Epidermal melanocyte (primary cell): ENCODE measurements at regions not wholly inside any gene's neighbourhood (a gene's known extent, or its start where the extent isn't known, plus 50 kb on each side); places are given as distances from the start of the nearest gene placed in this dataset.

Source experiments
- DNase-seq: peaks from one replicate; pipeline ENCODE4 v3.0.0; 2011; ENCODE audit warnings: low spot score; ENCODE audit not compliant: insufficient read length

GRCh38 chr4:71240094-71240493 lies 98.7 kb upstream of the SLC4A4 start:
- DNase-seq, result no peak

GRCh38 chr4:71241501-71242288 lies 97.1 kb upstream of the SLC4A4 start:
- no peak for DNase-seq

GRCh38 chr4:71243091-71243833 lies 95.6 kb upstream of the SLC4A4 start:
- no peak for DNase-seq

DNA sequence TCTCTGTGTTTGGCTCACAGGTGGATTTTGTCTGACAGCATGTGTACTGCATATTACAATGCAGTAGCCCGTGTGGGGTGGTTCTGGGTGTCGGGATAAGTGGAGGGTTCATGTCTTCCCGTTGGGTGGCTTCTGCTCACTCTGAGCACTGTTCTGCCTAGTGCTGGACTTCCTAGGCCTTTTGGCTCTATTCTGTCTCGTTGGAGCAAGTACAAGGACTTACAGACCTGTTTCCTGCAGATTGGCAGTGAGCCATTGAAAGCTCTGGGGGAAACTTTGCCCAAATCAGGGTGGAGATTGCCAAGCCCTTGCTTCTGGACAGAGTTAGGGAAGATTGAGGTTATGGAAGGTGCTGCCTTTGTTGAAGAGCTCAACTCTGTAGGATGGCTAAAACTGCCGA lies 91.1 kb upstream of the SLC4A4 start:
- no peak for DNase-seq

GRCh38 chr4:71251261-71251660 lies 87.6 kb upstream of the SLC4A4 start:
- no peak for DNase-seq

- no peak for DNase-seq
Measured at GRCh38 chr4:71253545-71253944, 85.3 kb upstream of the SLC4A4 start.

DNA sequence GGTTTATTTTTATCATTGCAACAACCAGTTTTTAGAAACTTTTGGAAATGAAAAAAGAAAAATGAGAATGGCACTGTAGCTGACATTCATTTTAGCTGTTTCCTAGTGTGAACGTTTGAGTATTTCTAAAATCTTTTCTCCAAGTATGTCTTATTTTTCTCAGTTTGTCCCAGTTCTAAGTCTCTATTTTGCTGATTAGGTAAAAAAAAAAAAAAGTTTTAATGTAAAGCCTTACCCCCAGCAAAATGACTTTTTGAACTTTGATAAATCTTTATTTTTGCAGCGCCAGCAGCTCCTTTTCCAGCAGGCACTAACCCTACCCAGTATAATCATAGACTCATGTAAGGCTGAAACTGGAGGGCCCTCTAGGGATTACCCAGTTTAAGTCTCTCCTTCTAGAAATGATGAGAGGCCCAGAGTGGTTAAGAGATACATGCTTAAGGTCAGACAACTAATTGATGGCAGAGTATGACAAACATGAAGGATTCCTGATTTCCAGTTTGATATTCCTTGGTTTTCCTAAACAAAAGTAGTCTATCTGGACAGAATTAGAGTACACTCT lies 84.3 kb upstream of the SLC4A4 start:
- no peak for DNase-seq

GRCh38 chr4:71255976-71256375 lies 82.8 kb upstream of the SLC4A4 start:
- DNase-seq, result no peak

- DNase-seq, result no peak
Measured at GRCh38 chr4:71257761-71258160, 81.1 kb upstream of the SLC4A4 start.

- no peak for DNase-seq
Measured at GRCh38 chr4:71258323-71258722, 80.5 kb upstream of the SLC4A4 start.

DNA sequence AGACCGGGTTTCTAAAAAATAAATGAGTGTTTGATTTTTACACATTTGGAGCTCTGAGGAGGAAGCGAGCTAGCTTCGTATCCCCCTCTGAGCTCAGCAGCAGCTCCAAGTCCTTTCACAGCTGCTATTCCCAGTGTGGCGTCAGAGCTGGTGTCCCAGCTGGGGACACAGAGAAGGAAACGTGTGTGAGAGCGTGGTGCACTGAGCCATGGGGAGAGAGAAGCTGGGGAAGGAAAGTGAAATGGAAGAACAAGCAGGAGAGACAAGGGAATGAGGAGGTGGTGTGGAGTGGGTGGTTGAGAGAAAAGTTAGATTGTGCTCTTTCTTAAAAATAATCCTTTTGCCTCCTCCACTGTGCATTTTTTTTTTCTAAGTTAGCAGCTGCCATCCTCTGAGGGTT lies 79.5 kb upstream of the SLC4A4 start:
- DNase-seq, result no peak

DNA sequence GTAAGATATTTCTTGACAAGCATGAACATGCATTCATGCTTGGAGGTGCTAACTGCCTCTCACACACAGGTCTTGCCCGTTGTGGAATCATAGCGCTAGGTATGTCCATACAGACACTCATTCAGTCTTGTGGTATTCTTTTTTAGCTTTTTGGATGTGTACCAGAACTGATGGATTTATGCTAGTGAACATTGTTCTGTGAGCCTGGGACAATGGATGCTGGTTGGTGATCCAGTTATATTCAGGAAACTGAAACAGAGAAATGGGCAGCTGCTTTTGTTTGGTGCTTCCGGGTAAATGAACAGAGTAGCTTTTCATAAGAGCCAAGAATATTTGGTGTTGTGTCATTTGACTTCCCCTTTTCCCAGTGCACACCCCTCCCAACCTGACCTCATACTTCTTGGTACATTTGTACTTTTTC lies 78.9 kb upstream of the SLC4A4 start:
- DNase-seq, result no peak

GRCh38 chr4:71260544-71260943 lies 78.3 kb upstream of the SLC4A4 start:
- DNase-seq, result no peak

GRCh38 chr4:71261001-71261400 lies 77.8 kb upstream of the SLC4A4 start:
- DNase-seq, result no peak

DNA sequence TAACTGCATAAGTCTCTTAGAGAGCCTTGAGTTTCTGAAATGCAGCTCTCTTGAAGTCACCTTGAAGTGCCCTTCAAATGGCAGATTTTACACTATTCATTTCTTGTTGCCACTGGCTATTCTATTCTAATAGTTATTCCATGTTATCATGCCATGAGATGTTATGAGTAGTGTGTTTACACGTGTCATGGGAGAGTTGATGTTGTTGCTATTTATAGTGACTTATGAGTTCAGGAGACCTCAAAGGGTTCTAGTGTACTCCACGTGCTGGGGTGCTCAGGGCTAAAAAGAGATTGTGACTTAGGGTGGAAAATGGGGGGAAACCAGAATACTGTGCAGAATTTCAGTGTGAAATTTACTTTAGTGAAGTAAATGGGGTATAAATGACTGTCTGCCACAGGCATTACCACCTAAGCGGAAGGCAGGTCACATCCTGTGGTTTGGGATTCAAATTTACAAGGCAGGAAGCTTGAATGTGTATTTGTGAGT lies 77.1 kb upstream of the SLC4A4 start:
- DNase-seq, result no peak

GRCh38 chr4:71262161-71262560 lies 76.7 kb upstream of the SLC4A4 start:
- no peak for DNase-seq

DNA sequence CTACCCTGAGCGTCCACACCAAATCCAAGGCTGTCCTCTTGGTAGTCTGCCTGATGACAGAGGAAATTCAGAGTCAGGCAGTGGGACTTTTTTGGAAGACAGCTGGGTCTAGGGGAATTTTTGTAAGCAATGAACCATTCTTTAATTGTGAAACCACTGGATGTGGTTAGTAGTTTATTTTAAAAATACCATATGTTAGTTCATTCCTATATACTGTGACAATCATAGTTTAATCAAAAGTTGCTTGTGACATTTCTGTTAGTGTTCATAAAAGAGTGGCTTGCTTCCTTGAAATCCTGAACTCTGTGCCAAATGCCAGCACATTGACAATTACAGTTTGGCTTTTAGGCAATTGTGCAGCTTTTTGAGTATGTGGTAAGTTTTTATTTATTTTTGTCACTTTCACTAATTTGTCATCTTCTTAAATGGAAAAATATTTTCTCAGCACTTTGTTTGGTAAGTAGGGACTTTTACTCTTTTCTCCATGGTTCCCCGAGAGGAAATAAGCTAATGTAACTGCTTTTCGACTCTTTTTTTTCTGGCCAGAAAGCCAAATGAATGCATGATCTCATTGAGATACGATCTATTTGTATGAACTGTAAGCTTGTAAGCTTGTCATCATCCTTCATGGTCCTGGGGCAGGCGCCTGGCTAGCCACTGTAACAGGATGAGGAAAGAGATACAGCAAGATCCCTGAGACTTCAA lies 72.6 kb upstream of the SLC4A4 start:
- DNase-seq, result no peak

DNA sequence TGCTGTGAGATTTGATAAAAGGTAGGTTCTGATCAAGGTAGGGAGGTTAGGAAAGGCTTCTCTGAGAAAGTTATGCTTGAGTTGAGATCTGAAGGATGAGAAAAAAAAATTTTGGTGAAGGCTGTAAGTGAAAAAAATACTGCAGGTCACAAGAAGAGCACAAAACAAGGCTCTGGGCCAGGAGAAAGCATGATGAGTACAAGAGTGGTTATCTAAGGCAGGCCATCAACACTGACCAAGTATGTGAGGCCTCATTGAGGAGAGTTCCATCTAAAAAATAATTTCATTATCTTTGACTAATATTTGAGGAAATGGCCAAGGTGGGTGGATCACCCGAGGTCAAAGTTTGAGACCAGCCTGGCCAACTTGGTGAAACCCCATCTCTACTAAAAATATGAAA lies 71.6 kb upstream of the SLC4A4 start:
- no peak for DNase-seq

DNA sequence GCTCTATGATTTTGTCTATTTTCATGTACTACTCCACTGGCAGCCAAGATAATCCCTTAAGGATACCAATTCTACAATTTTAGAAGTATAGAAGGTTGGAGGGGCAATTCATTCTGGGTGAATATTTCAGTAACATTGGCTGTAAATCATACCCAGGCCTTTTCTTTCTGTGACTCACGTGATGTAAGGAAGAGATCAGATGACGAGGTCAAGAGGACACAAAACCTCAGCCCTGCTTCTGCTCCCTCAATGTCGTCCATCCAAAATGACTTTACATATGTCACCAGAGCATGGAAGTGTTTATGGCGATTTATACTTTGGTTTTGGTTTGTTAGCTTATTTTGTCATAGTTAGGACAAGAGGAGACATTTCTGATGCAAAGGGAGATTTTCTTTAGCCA lies 70.7 kb upstream of the SLC4A4 start:
- no peak for DNase-seq

DNA sequence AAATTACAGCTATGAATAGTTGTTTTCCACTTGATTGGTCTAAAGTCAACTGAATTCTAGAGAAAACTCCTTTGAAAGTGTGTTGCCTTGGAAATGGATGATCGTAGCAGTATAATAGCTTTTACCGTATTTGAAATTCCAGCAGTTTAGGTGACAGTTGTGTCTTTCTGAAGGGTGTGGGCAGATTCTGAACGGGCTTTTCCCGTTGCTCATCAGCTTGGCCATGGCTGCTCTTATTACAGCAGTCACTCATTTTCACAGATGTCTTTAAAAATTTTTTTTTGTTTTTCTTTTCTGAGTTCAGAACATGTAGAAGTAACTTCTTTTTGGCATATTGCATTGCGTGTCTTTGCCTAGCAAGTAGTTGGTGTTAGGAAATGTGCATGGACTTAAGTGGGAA lies 69.6 kb upstream of the SLC4A4 start:
- no peak for DNase-seq

DNA sequence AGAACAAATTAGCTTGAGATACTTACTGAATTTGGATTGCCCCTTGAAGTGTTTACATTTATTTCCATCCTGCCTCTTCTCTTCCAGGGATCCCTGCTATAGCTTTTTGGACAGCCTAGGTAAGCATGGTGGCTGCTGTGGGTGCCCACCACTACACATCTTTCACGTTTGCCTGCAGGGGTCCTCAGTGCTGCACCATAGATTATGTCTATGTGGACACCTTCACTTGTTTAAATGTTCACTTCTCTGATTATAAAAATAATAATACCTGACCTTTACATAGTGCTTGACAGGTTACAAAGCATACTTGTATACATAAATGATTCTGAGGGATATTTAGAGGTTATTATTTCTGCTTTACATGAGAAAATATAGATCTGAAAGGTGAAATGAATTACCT lies 67.9 kb upstream of the SLC4A4 start:
- DNase-seq, result no peak

DNA sequence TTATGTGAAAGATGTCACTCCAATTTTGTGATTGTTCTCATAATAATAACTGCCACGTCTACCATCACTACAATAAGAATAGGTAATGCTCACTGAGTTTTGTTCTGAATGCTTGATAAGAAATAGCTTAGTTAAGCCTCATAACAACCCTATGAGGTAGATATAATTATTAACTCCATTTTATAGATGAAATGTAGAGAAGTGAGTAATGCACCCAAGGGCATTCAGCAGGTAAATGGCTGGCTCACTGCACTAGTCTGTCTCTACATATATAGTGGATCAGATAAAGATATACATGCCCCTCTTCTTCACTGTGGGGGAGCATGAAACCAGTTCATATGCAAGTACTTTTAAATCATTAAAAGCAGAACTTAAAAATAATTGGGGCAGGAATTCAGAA lies 65.8 kb upstream of the SLC4A4 start:
- no peak for DNase-seq
